HEK293T (cell line): ENCODE measurements at regions not wholly inside any gene's neighbourhood (a gene's known extent, or its start where the extent isn't known, plus 50 kb on each side); places are given as distances from the start of the nearest gene placed in this dataset.

Experiments used
- NFRKB ChIP-seq: fragments of 450-650 bp; IDR thresholded peaks from 2 replicates; pipeline ENCODE4 v1.6.1; 2016; ENCODE audit warnings: mild to moderate bottlenecking, moderate library complexity
- SUZ12 ChIP-seq: fragments of 450-650 bp; IDR thresholded peaks from 2 replicates; pipeline ENCODE4 v1.6.1; 2016; ENCODE audit warnings: mild to moderate bottlenecking
- ZNF384 ChIP-seq: fragments of 450-650 bp; IDR thresholded peaks from 2 replicates; pipeline ENCODE4 v1.6.1; 2016

GRCh38 chr3:177599326-177599725 is 402.0 kb upstream of the TBL1XR1 start:
- no peak for TF ChIP-seq ZNF384
- no peak for TF ChIP-seq NFRKB
- no peak for TF ChIP-seq SUZ12
